NB4 (cell line): ENCODE measurements at regions not wholly inside any gene's neighbourhood (a gene's known extent, or its start where the extent isn't known, plus 50 kb on each side); places are given as distances from the start of the nearest gene placed in this dataset.

Experiments used
- DNase-seq: peaks from one replicate; pipeline ENCODE4 v3.0.0; 2010; ENCODE audit warnings: low read depth
- H3K4me3 ChIP-seq: one replicate; pipeline ENCODE4 v1.5.1; 2011; ENCODE audit warnings: mild to moderate bottlenecking, low read depth, low read length, moderate library complexity
- CTCF ChIP-seq: IDR thresholded peaks from one replicate; pipeline ENCODE4 v1.5.1; 2012; ENCODE audit warnings: low read depth, low read length
- MYC ChIP-seq: IDR thresholded peaks from 2 replicates; pipeline ENCODE4 v1.6.1; 2011; ENCODE audit warnings: low read depth, low read length
- POLR2A ChIP-seq: IDR thresholded peaks from 2 replicates; pipeline ENCODE4 v1.6.1; 2011; ENCODE audit warnings: mild to moderate bottlenecking; ENCODE audit not compliant: insufficient read length; ENCODE audit errors: extremely low read depth
- TF ChIP-seq, protein P1 (sequence below): IDR thresholded peaks from 2 replicates; pipeline ENCODE4 v1.6.1; 2011; ENCODE audit warnings: low read depth, low read length

DNA sequence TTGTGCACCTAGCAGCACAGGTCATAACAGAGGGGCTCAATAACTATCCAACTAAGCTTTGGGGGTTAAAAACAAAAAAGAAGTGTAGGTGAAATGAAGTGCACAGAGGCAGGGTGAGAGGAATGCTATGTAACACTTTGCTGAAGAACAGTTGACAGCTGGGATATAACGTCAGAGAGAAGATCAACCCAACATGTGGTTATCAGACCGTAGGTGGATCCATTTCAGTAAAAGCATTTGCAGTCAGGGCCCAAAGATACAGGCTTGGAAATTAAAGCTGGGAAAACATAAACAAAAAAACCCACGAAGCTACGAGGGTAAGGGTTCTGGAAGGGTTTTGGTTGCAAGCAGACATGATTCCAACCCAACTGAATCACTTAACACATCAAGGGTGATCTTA is 377.5 kb upstream of the NR2F2 start:
- no peak overlapping the region for H3K4me3 ChIP-seq
- no peak for DNase-seq
- TF ChIP-seq CTCF (no peak), MYC (no peak), POLR2A (no peak)
- TF ChIP-seq, protein P1, sequence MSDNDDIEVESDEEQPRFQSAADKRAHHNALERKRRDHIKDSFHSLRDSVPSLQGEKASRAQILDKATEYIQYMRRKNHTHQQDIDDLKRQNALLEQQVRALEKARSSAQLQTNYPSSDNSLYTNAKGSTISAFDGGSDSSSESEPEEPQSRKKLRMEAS, result no peak

DNA sequence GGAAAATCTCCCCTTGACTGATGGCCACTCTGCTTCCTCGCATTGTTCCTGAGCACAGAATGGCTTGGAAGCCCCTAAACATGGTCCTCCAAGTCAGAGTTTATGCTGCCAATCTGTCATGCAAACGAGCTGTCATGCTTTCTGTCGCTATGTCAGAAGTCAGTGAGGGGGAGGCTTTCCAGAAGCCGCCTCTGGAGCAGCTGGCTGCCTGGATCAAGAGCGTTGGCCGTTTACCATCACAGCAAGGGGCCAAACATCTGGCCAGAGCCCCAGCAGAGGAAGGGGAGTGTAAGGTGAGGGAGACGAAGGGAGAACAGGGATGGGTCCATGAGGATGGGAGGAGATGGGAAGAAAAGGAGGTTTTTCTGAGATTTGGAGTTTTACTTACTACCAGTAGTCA is 372.6 kb upstream of the NR2F2 start:
- TF ChIP-seq MYC, result no peak
- TF ChIP-seq POLR2A, result no peak
- TF ChIP-seq, protein P1, result no peak
- TF ChIP-seq CTCF, result no peak
- no peak for DNase-seq
- H3K4me3 ChIP-seq, result no peak overlapping the region

- H3K4me3 ChIP-seq, result no peak overlapping the region
- DNase-seq, result no peak
- no peak for TF ChIP-seq POLR2A
- TF ChIP-seq, protein P1, result no peak
- no peak for TF ChIP-seq MYC
- TF ChIP-seq CTCF, result no peak
Observed at GRCh38 chr15:95958382-95958781, 372.1 kb upstream of the NR2F2 start.

DNA sequence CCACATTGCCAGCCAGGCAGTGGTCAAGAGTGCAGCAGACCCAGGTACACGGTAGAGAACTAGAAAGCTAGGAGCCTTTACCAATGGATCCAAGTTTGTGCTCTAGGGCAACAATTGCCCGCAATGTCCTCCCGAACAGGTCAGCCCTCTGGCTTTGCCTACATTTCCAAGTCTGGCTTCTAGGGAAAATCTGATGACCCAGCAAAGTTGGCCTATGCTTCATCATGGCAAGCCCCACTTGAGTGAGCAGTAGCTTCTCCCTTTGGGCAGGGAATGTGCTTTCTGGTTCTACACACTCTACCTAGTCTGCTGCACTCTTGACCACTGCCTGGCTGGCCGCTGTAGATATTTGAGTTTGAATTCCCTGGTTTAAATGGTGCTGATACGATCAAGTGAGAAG is 361.6 kb upstream of the NR2F2 start:
- TF ChIP-seq CTCF (no peak), MYC (no peak), POLR2A (no peak)
- TF ChIP-seq, protein P1, result no peak
- H3K4me3 ChIP-seq, result no peak overlapping the region

DNA sequence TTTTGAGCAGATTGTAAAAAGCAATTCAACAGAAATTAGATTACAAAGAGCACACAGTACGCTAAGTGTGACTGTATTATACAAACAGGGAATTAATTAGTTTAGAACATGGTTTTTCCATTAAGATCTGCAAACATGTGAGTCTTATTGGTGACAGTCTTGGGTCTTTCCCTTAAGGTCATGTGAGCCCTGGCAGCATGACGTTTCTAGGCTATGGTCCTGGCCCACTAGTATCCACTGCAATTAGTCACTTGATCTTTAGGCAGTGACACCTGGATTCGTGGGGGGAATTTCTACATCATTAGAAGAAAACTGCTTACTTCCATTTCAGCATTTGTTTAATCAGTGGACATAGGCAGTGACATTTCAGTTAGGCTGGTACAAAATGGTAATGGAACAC is 360.2 kb upstream of the NR2F2 start:
- TF ChIP-seq, protein P1, result no peak
- TF ChIP-seq MYC (no peak), POLR2A (no peak), CTCF (no peak)
- no peak overlapping the region for H3K4me3 ChIP-seq
- DNase-seq, result no peak

More for the DNA sequence above, 361.6 kb upstream of the NR2F2 start:
- DNase-seq, result no peak
